ENCODE measurements at regions not wholly inside any gene's neighbourhood (a gene's known extent, or its start where the extent isn't known, plus 50 kb on each side); places are given as distances from the start of the nearest gene placed in this dataset.

- TF ChIP-seq DPF2 (IDR thresholded peaks at IDR 0.05) (no peak), GABPA (IDR thresholded peaks at IDR 0.05; ENCODE audit: low read depth) (no peak)
Observed at GRCh38 chr1:5435414-5435813, 556.8 kb downstream of the NPHP4 start.
